Urinary bladder (tissue), 3 donors: ENCODE measurements at regions not wholly inside any gene's neighbourhood (a gene's known extent, or its start where the extent isn't known, plus 50 kb on each side); places are given as distances from the start of the nearest gene placed in this dataset.

Source experiments
- DNase-seq: peaks from one replicate; pipeline ENCODE4 v3.0.0-alpha.2; 2015; ENCODE audit errors: extremely low spot score
- H3K27ac ChIP-seq: one replicate; pipeline ENCODE4 v1.5.1; 2013; ENCODE audit warnings: low read depth, mild to moderate bottlenecking, moderate library complexity
- H3K36me3 ChIP-seq: one replicate; pipeline ENCODE4 v1.6.1; 2013; ENCODE audit warnings: mild to moderate bottlenecking, moderate library complexity; ENCODE audit not compliant: insufficient read depth
- H3K4me1 ChIP-seq: one replicate; pipeline ENCODE4 v1.6.1; 2013; ENCODE audit warnings: mild to moderate bottlenecking, moderate library complexity; ENCODE audit not compliant: insufficient read depth
- H3K4me3 ChIP-seq: one replicate; pipeline ENCODE4 v1.5.1; 2013; ENCODE audit warnings: low read depth, low read length
- WGBS: extraction: QIAGEN DNeasy Blood & Tissue Kit; methylation state at CpG from one replicate; pipeline ENCODE4 v1.1.7; 2013; 5-methylcytosine and 5-hydroxymethylcytosine counted together
- donor health status: healthy with polysubstance abuse.
- donor health status: healthy.

- no peaks in the 10 kb centered on the region for H3K4me1 ChIP-seq
- no peak overlapping the region for H3K27ac ChIP-seq
- WGBS, result 77% methylated on average over 3 of the region's 3 CpGs
- DNase-seq, result no peak
- H3K4me3 ChIP-seq, result no peak overlapping the region
- no peaks in the 10 kb centered on the region for H3K36me3 ChIP-seq
Observed at GRCh38 chr5:9888501-9888901, 258.4 kb upstream of the TAS2R1 start.

DNA sequence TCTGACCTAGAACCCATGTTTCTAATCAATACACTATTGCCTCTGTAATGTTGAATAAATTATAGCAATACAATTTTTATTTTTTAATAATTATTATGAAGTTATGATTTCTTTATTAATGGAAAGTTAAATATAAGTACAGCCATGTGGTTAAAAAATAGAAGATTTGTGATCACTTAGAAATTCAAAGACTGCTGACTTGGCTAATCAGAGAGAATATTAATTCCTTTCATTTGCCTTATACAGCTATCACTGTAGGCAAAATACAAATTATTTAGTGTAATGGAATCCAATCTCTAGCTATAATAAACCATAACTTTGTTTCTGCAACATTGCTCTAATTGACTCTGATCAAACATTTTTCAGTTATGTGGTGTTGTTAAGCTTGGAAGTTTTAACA lies 255.0 kb upstream of the TAS2R1 start:
- H3K4me1 ChIP-seq, result no peaks in the 10 kb centered on the region
- DNase-seq, result no peak
- no peak overlapping the region for H3K4me3 ChIP-seq
- H3K27ac ChIP-seq, result no peak overlapping the region
- H3K36me3 ChIP-seq, result no peaks in the 10 kb centered on the region

DNA sequence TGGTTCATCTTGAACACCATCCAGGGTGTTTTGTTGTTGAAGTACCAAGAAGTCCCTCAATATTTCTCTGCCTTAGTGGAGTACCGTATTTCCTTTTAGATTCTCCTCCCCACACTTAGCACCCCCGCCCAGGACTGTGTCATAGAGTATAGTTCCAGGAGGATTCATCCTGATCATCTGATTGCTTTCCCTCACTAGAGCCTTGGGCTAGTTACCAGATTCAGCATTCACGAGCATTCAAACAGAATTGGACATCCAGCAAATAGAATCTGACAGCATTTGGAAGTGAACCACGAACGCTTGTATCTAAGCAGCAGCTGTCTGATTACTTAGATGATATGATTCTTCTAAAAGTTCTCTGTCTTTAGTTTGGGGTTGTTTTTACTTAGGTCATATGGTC lies 248.1 kb upstream of the TAS2R1 start:
- no peaks in the 10 kb centered on the region for H3K4me1 ChIP-seq

GRCh38 chr5:9877488-9877887 lies 247.3 kb upstream of the TAS2R1 start:
- H3K4me1 ChIP-seq, result no peaks in the 10 kb centered on the region
- WGBS, result 50% methylated on average over 4 of the region's 4 CpGs
- DNase-seq, result no peak
- no peak overlapping the region for H3K27ac ChIP-seq
- no peak overlapping the region for H3K4me3 ChIP-seq
- H3K36me3 ChIP-seq, result no peaks in the 10 kb centered on the region

More for the DNA sequence above, 248.1 kb upstream of the TAS2R1 start:
- WGBS, result 65% methylated on average over 5 of the region's 5 CpGs
- Histone ChIP-seq H3K36me3 (no peaks in the 10 kb centered on the region), H3K4me3 (no peak overlapping the region), H3K27ac (no peak overlapping the region)
- no peak for DNase-seq

DNA sequence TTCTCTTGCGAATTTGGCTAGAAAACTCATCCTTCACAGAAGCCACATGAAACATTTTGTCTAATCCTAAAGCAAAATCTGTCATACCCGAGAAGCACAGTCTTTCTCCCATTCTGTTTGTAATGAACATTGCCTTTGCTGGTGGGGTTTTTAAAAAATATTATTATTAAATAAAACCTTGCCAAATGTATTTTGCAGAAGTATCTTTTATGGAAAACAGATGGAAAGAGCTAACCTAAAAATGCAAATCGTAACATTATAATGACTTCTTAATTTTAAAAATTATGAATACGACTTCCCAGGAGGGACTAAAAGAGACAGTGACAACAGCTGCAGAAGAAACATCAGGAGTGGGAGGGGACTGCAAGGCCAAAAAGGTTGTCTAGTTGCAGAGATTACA lies 246.3 kb upstream of the TAS2R1 start:
- 85% methylated on average over 4 of the region's 4 CpGs for WGBS
- H3K4me1 ChIP-seq, result no peaks in the 10 kb centered on the region
- no peak overlapping the region for H3K27ac ChIP-seq
- DNase-seq, result no peak
- H3K4me3 ChIP-seq, result no peak overlapping the region
- H3K36me3 ChIP-seq, result no peaks in the 10 kb centered on the region

GRCh38 chr5:9869616-9870288 lies 239.6 kb upstream of the TAS2R1 start:
- H3K36me3 ChIP-seq, result peaks cover 1% of the 10 kb centered on the region
- no peak for DNase-seq
- no peaks in the 10 kb centered on the region for H3K4me1 ChIP-seq
- 83% methylated on average over 2 of the region's 2 CpGs for WGBS
- H3K4me3 ChIP-seq, result no peak overlapping the region
- no peak overlapping the region for H3K27ac ChIP-seq

DNA sequence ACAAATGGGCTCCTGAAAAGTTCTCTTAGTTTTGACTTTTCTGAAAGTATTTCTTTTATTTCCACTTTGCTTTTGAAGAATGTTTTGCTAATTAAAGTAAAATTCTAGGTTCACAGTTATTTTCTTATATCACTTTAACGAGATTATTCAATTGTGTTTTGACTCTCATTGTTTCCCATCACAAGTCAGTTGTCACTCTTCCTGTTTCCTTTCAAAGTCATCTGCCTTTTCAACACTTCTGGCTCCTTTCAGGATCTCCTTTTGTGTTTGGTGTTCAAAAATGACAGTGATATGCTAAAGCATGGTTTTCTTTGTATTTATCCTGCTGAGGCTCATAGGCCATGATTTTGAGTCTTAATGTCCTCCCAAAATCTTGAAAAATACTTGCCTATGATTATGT lies 235.4 kb upstream of the TAS2R1 start:
- WGBS, result 87% methylated on average over 1 of the region's 1 CpG

GRCh38 chr5:9864791-9865190 lies 234.6 kb upstream of the TAS2R1 start:
- 86% methylated on average over 3 of the region's 3 CpGs for WGBS
- Histone ChIP-seq H3K36me3 (peaks cover 1% of the 10 kb centered on the region), H3K4me3 (no peak overlapping the region), H3K27ac (no peak overlapping the region), H3K4me1 (no peaks in the 10 kb centered on the region)
- no peak for DNase-seq

More for the DNA sequence above, 235.4 kb upstream of the TAS2R1 start:
- H3K36me3 ChIP-seq, result peaks cover 1% of the 10 kb centered on the region
- no peak overlapping the region for H3K4me3 ChIP-seq
- DNase-seq, result no peak
- H3K4me1 ChIP-seq, result no peaks in the 10 kb centered on the region
- no peak overlapping the region for H3K27ac ChIP-seq

- no peak for DNase-seq
- Histone ChIP-seq H3K4me3 (no peak overlapping the region), H3K4me1 (no peaks in the 10 kb centered on the region), H3K36me3 (peaks cover 1% of the 10 kb centered on the region), H3K27ac (no peak overlapping the region)
- WGBS, result 89% methylated on average over 6 of the region's 6 CpGs
Observed at GRCh38 chr5:9863486-9863885, 233.3 kb upstream of the TAS2R1 start.

DNA sequence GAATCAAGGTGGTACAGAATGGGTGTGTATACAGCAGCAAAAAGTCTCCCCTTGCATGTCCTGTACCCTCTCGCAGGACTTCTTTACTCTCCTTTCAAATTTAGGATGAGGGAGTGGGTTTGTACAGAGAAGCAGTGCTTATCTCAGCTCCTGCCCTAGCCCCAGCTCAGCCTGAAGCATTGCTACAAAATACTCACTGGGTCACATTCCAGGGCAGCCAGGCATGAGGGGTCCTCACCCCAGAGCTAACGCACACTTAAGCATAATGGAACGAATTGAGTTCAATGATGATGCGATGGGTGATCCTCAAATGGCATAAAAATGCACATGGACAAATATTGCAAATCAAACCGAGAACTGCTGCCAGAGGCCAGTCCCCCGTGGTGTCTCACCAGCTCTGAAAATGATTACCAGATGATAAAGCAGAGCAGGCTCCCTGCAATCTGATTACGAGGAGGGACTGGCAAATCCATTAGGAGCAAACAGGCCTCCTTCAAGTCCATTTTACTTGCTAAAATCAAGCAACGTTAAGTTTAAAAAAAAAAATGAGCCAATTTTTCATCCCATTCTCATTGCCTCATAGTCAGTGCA lies 231.6 kb upstream of the TAS2R1 start:
- Histone ChIP-seq H3K36me3 (no peaks in the 10 kb centered on the region), H3K4me3 (no peak overlapping the region), H3K27ac (no peak overlapping the region), H3K4me1 (no peaks in the 10 kb centered on the region)
- 45% methylated on average over 8 of the region's 8 CpGs for WGBS
- DNase-seq, result no peak

DNA sequence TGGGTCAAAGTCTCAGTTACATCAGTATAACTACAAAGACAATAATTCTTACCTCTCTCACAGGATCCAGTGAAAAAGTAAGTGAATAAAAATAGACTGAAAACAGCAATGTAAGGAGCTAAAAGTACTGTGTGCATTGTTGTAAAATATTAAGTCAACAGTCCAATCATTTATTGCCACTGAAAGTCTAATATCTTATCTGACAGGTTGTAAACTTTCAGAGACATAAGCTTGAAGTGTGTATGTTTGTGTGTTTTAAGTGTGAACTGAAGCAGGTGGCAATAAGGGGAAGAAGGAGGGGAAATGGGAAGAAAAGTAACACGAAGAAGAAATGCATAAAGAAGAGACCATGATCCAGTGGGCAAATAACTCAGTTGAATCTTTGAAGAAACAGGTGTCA lies 229.7 kb upstream of the TAS2R1 start:
- 45% methylated on average over 1 of the region's 1 CpG for WGBS
- Histone ChIP-seq H3K4me1 (no peaks in the 10 kb centered on the region), H3K36me3 (no peaks in the 10 kb centered on the region), H3K4me3 (no peak overlapping the region), H3K27ac (no peak overlapping the region)
- DNase-seq, result no peak

GRCh38 chr5:9858043-9858442 lies 227.9 kb upstream of the TAS2R1 start:
- Histone ChIP-seq H3K27ac (no peak overlapping the region), H3K4me3 (no peak overlapping the region), H3K36me3 (no peaks in the 10 kb centered on the region), H3K4me1 (no peaks in the 10 kb centered on the region)
- no peak for DNase-seq
- WGBS, result 92% methylated on average over 3 of the region's 3 CpGs

- H3K36me3 ChIP-seq, result no peaks in the 10 kb centered on the region
- no peak overlapping the region for H3K4me3 ChIP-seq
- 97% methylated on average over 2 of the region's 2 CpGs for WGBS
- no peak for DNase-seq
- H3K4me1 ChIP-seq, result no peaks in the 10 kb centered on the region
- H3K27ac ChIP-seq, result no peak overlapping the region
Observed at GRCh38 chr5:9853309-9853708, 223.2 kb upstream of the TAS2R1 start.

GRCh38 chr5:9852671-9853070 lies 222.5 kb upstream of the TAS2R1 start:
- Histone ChIP-seq H3K27ac (no peak overlapping the region), H3K36me3 (no peaks in the 10 kb centered on the region), H3K4me1 (no peaks in the 10 kb centered on the region), H3K4me3 (no peak overlapping the region)
- DNase-seq, result no peak
- WGBS, result 67% methylated on average over 3 of the region's 3 CpGs
